Loucy (cell line): ENCODE measurements at regions not wholly inside any gene's neighbourhood (a gene's known extent, or its start where the extent isn't known, plus 50 kb on each side); places are given as distances from the start of the nearest gene placed in this dataset.

ENCODE experiments used
- EZH2phosphoT487 ChIP-seq: fragments of 200-600 bp; IDR thresholded peaks from 2 replicates; pipeline ENCODE4 v1.6.1; 2018; ENCODE audit warnings: antibody characterized with exemption, mild to moderate bottlenecking, moderate library complexity, borderline replicate concordance
- TF ChIP-seq, protein P1 (sequence below): fragments of 200-600 bp; sonication (generic); conservative IDR thresholded peaks from 2 replicates; pipeline ENCODE4 v1.5.1; 2014; ENCODE audit warnings: mild to moderate bottlenecking, antibody characterized with exemption, low read length

- TF ChIP-seq, protein P1, sequence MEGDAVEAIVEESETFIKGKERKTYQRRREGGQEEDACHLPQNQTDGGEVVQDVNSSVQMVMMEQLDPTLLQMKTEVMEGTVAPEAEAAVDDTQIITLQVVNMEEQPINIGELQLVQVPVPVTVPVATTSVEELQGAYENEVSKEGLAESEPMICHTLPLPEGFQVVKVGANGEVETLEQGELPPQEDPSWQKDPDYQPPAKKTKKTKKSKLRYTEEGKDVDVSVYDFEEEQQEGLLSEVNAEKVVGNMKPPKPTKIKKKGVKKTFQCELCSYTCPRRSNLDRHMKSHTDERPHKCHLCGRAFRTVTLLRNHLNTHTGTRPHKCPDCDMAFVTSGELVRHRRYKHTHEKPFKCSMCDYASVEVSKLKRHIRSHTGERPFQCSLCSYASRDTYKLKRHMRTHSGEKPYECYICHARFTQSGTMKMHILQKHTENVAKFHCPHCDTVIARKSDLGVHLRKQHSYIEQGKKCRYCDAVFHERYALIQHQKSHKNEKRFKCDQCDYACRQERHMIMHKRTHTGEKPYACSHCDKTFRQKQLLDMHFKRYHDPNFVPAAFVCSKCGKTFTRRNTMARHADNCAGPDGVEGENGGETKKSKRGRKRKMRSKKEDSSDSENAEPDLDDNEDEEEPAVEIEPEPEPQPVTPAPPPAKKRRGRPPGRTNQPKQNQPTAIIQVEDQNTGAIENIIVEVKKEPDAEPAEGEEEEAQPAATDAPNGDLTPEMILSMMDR: no peak
- no peak for TF ChIP-seq EZH2phosphoT487
Observed at GRCh38 chr7:131111081-131111576, 216.5 kb upstream of the MKLN1 start.
